GM12892 (cell line): ENCODE measurements at regions not wholly inside any gene's neighbourhood (a gene's known extent, or its start where the extent isn't known, plus 50 kb on each side); places are given as distances from the start of the nearest gene placed in this dataset.

Experiments
- POLR2A ChIP-seq: IDR thresholded peaks from 2 replicates; pipeline ENCODE4 v1.6.1; 2011; ENCODE audit warnings: low read depth, low read length, control low read depth
- POLR2AphosphoS5 ChIP-seq: IDR thresholded peaks from 2 replicates; pipeline ENCODE4 v1.6.1; 2011; ENCODE audit warnings: low read depth, low read length, control low read depth

GRCh38 chr12:127043731-127044130, 1223.2 kb upstream of the TMEM132C start:
- TF ChIP-seq POLR2AphosphoS5 (no peak), POLR2A (no peak)
